Activated CD4-positive, alpha-beta T cell treated with anti-CD3 and anti-CD28 coated beads for 48 hours (primary cell): ENCODE measurements at regions not wholly inside any gene's neighbourhood (a gene's known extent, or its start where the extent isn't known, plus 50 kb on each side); places are given as distances from the start of the nearest gene placed in this dataset.
"Not testable (repeated sequence)": the region's sequence is repeated elsewhere in the genome, so short reads cannot be mapped to it uniquely, and the experiment has no call there.

Experiments used
- DNase-seq: peaks from one replicate; pipeline ENCODE4 v3.0.0-alpha.2; 2020

GRCh38 chr12:107510211-107510610 is 175.4 kb upstream of the PWP1 start:
- no peak for DNase-seq

- no peak for DNase-seq
These were observed 174.3 kb upstream of the PWP1 start for GRCh38 chr12:107511292-107511691.

- no peak for DNase-seq
These were observed 173.2 kb upstream of the PWP1 start for GRCh38 chr12:107512391-107512790.

GRCh38 chr12:107513184-107513583 is 172.4 kb upstream of the PWP1 start:
- no peak for DNase-seq

GRCh38 chr12:107513636-107514400 is 171.8 kb upstream of the PWP1 start:
- DNase-seq, result no peak

- no peak for DNase-seq
These were observed 170.6 kb upstream of the PWP1 start for GRCh38 chr12:107514887-107515445.

GRCh38 chr12:107515446-107515958 is 170.1 kb upstream of the PWP1 start:
- DNase-seq, result peak; percentile 39

GRCh38 chr12:107517816-107518215 is 167.8 kb upstream of the PWP1 start:
- DNase-seq, result not testable (repeated sequence)

- no peak for DNase-seq
These were observed 166.7 kb upstream of the PWP1 start for GRCh38 chr12:107518868-107519267.

- no peak for DNase-seq
These were observed 165.4 kb upstream of the PWP1 start for GRCh38 chr12:107519906-107520859.

GRCh38 chr12:107521826-107522355 is 163.7 kb upstream of the PWP1 start:
- no peak for DNase-seq

GRCh38 chr12:107522692-107523477 is 162.7 kb upstream of the PWP1 start:
- DNase-seq, result no peak

GRCh38 chr12:107523775-107524535 is 161.6 kb upstream of the PWP1 start:
- DNase-seq, result no peak

GRCh38 chr12:107525063-107525718 is 160.4 kb upstream of the PWP1 start:
- no peak for DNase-seq

GRCh38 chr12:107525719-107526554 is 159.7 kb upstream of the PWP1 start:
- no peak for DNase-seq

- no peak for DNase-seq
These were observed 158.9 kb upstream of the PWP1 start for GRCh38 chr12:107526555-107527180.

- DNase-seq, result no peak
These were observed 156.8 kb upstream of the PWP1 start for GRCh38 chr12:107528731-107529365.

GRCh38 chr12:107529991-107530390 is 155.6 kb upstream of the PWP1 start:
- DNase-seq, result no peak

GRCh38 chr12:107530701-107531100 is 154.9 kb upstream of the PWP1 start:
- DNase-seq, result no peak
